Subcutaneous abdominal adipose tissue (tissue), 5 donors: ENCODE measurements at regions not wholly inside any gene's neighbourhood (a gene's known extent, or its start where the extent isn't known, plus 50 kb on each side); places are given as distances from the start of the nearest gene placed in this dataset.

Source experiments
- H3K27ac ChIP-seq: one replicate; pipeline ENCODE4 v1.7.0; 2013; ENCODE audit warnings: low read depth, mild to moderate bottlenecking, inconsistent platforms, low read length, moderate library complexity
- H3K27me3 ChIP-seq, 5 donors: one replicate each; pipeline ENCODE4 v1.7.0; 2013; ENCODE audit warnings: low read length in 5 of 5, inconsistent platforms in 1 of 5; ENCODE audit not compliant: control insufficient read depth in 5 of 5, insufficient read depth in 4 of 5
- H3K36me3 ChIP-seq, 5 donors: one replicate each; pipeline ENCODE4 v1.7.0; 2013; ENCODE audit warnings: low read length in 5 of 5; ENCODE audit not compliant: control insufficient read depth in 5 of 5, insufficient read depth in 5 of 5
- H3K4me1 ChIP-seq, 5 donors: one replicate each; pipeline ENCODE4 v1.7.0; 2013; ENCODE audit warnings: low read length in 5 of 5, mild to moderate bottlenecking in 3 of 5, moderate library complexity in 1 of 5; ENCODE audit not compliant: control insufficient read depth in 5 of 5, insufficient read depth in 5 of 5
- H3K4me3 ChIP-seq, 5 donors: one replicate each; pipeline ENCODE4 v1.7.0; 2013; ENCODE audit warnings: low read length in 5 of 5, low read depth in 1 of 5
- H3K9ac ChIP-seq, 5 donors: one replicate each; pipeline ENCODE4 v1.7.0; 2013; ENCODE audit warnings: low read length in 5 of 5, mild to moderate bottlenecking in 4 of 5, moderate library complexity in 3 of 5
- H3K9me3 ChIP-seq, 5 donors: one replicate each; pipeline ENCODE4 v1.7.0; 2013; ENCODE audit warnings: low read length in 5 of 5; ENCODE audit not compliant: control insufficient read depth in 5 of 5
- donor health status: healthy.
- donor health status: healthy.
- donor health status: healthy.
- donor health status: healthy.
- donor health status: healthy.

DNA sequence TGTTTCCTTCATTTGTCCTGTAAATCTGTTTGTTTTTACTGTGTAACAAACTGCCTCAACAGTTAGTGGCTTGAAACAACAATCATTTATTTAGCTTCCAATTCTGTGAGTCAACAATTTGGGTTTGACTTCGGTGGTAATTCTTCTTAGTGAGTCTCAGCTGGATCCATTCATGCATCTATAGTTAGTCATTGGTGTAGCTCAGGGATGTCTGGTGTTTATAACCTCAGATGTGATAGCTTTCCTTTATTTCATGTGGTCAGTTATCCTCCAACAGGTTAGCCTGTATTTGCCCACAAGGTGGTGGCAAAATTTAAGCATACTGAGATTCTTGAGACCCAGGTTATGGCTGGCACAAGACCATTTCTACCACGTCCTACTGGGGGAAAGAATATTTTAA lies 1267.2 kb downstream of the RAPGEF2 start:
- Histone ChIP-seq H3K4me3 (no peak overlapping the region), H3K9me3 (no peaks in the 10 kb centered on the region), H3K4me1 (no peaks in the 10 kb centered on the region), H3K27ac (no peak overlapping the region), H3K36me3 (no peaks in the 10 kb centered on the region), H3K9ac (no peak overlapping the region), H3K27me3 (no peaks in the 10 kb centered on the region)

DNA sequence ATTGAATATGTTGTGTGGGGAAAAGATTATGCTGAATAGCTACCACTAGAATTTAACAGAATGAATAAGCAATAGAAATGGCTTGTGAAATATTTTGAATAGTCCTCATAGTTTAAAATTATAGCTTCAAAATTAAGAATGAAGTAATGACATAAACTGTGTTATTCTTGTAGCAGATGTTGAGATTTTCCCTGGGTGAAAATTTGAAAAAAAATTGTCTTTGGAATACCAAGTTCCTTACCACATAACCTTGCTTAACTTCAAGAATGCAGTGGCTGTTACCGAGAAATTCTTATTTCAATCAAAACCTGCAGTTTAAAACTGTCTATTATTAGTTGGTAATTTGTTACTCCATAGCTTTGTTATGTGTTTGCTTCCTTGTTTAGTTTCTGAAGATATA lies 1268.6 kb downstream of the RAPGEF2 start:
- H3K9ac ChIP-seq = no peak overlapping the region
- no peak overlapping the region for H3K4me3 ChIP-seq

DNA sequence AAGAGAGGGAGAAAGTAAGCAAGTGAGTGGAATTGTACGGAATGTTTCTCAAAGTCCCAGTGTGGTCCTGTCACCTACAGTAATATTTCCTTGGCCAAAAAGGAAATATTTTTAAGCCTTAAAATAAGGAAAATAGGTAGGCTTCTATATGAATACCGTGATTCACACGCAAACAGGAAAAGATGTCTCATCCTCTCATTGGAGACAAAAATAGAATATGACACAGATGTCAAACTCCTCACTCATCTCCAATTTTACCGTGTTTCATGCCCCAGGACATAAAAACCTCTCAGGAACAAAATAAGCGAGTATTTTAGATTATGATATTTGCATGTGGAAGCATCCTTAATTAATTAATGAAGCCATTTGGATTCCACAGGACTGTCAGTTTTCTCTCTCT lies 1269.5 kb downstream of the RAPGEF2 start:
- no peaks in the 10 kb centered on the region for H3K27me3 ChIP-seq
- no peak overlapping the region for H3K4me3 ChIP-seq
- H3K27ac ChIP-seq = no peak overlapping the region
- no peak overlapping the region for H3K9ac ChIP-seq
- no peaks in the 10 kb centered on the region for H3K36me3 ChIP-seq
- H3K9me3 ChIP-seq = no peaks in the 10 kb centered on the region
- no peaks in the 10 kb centered on the region for H3K4me1 ChIP-seq

More for the DNA sequence above, 1268.6 kb downstream of the RAPGEF2 start:
- H3K27me3 ChIP-seq = no peaks in the 10 kb centered on the region
- no peak overlapping the region for H3K27ac ChIP-seq
- H3K36me3 ChIP-seq = no peaks in the 10 kb centered on the region
- H3K4me1 ChIP-seq = no peaks in the 10 kb centered on the region
- H3K9me3 ChIP-seq = no peaks in the 10 kb centered on the region

DNA sequence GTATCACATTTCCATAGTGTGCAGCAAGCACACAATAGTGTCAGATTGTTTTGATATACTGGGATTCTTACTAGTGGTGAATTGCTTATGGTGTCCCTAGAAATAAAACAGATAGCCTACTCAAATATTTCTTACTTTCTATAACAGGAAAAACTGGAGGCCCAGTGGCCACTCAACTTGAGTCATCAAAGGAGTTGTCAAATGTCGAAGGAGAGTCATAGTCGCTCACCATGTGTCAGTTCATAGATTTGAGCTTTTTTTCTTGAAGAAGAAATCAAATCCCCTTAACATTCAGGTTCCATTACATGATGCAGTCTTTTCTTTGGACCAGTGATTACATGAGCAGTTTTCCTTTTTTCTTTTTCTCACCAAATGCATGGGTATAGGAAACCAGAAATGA lies 1271.0 kb downstream of the RAPGEF2 start:
- Histone ChIP-seq H3K27ac (no peak overlapping the region), H3K9ac (no peak overlapping the region), H3K4me1 (no peaks in the 10 kb centered on the region), H3K36me3 (no peaks in the 10 kb centered on the region), H3K27me3 (no peaks in the 10 kb centered on the region), H3K9me3 (no peaks in the 10 kb centered on the region), H3K4me3 (no peak overlapping the region)

DNA sequence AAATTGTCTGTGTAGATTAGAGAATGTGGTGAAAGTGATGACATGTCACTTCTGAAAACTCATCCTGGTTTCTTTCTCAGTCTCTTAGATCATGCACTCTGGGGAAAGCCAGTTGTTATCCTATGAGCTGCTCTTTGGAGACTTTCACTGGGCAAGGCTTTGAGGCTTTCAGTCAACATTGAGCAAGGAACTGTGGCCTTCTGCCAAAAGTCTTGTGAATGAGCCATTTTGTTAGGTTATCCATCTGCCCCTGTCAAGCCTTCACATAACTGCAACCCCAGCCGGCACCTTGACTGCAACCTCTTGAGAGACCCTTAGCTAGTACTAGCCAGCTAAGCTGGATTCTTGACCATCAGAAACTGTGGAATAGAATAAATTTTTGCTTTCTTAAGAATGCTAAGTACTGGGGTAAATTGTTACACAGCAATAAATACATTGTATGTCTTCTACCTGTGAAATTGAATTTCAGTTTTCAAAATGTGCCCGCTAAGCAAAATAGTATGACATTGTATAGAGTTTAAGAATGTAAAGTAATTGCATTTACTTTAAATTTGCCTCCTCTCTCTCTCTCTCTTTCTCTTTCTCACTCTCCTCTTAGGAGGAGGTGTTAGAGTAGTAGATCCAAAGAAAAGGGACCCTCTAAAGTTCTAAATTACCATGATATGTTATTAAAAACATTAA lies 1273.0 kb downstream of the RAPGEF2 start:
- no peaks in the 10 kb centered on the region for H3K4me1 ChIP-seq
- H3K9me3 ChIP-seq = no peaks in the 10 kb centered on the region
- no peak overlapping the region for H3K4me3 ChIP-seq
- H3K9ac ChIP-seq = no peak overlapping the region
- no peaks in the 10 kb centered on the region for H3K36me3 ChIP-seq
- no peak overlapping the region for H3K27ac ChIP-seq
- no peaks in the 10 kb centered on the region for H3K27me3 ChIP-seq

DNA sequence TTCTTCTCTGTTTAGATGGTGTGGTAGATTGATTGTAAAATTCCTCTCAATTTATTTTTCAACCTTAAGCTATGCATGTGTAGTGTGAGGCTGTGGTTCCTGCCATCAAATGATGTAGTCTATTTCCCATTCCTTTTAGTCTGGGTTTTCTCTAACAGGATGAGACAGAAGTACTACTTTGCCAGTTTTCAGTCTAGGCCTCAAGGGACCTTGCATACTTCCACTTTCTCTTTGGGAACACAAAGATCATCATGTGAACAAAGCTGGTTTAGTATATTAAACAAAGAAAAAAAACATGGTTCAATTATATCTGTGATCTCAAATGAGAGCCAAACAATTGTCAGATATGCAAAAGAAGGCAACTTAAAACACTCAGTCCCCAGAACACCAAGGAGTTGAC lies 1284.0 kb downstream of the RAPGEF2 start:
- H3K9ac ChIP-seq = no peak overlapping the region
- H3K4me3 ChIP-seq = no peak overlapping the region
- H3K27ac ChIP-seq = no peak overlapping the region
- H3K27me3 ChIP-seq = no peaks in the 10 kb centered on the region
- peaks cover 0 to 2% (median 0%) of the 10 kb centered on the region in 5 donors for H3K4me1 ChIP-seq
- H3K9me3 ChIP-seq = peaks cover 0 to 15% (median 14%) of the 10 kb centered on the region in 5 donors
- no peaks in the 10 kb centered on the region for H3K36me3 ChIP-seq

DNA sequence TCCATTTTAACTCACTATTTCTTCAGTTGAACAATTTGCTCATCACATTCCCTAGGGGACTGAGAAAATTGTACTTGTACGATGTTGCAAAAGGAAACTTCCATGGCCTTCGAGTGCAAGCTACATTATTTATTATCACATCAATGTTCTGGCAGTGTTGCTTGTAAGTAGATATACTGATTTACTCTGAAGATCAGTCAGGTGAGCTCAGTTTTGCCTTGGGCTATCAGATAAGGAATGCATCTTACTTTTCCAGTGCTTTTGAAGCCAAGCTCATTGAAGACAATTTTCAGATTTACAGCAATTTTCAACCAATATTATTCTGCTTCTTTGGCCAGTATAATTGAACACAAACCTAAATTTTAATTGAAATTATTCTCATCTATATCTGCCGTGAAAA lies 1296.9 kb downstream of the RAPGEF2 start:
- Histone ChIP-seq H3K9ac (no peak overlapping the region), H3K27me3 (no peaks in the 10 kb centered on the region), H3K4me3 (no peak overlapping the region), H3K27ac (no peak overlapping the region), H3K4me1 (no peaks in the 10 kb centered on the region), H3K36me3 (no peaks in the 10 kb centered on the region), H3K9me3 (peaks cover 0 to 6% (median 4%) of the 10 kb centered on the region in 5 donors)

DNA sequence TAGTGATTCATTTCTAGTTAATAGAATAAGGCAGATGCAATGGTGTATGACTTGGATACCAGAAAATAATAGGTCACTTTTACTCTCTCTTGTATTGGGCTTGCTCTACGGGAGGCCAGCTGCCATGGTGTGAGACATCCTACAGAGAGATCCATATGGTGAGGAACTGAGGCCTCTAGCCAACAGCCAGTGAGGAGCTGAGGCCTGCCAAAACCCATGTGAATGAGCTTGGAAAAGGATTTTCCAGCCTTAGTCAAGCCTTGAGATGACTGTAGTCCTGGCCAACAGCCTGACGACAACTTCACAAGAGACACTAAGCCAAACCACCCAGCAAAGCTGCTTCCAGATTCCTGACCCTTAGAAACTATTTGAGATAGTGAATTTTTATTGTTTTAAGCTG lies 1300.2 kb downstream of the RAPGEF2 start:
- Histone ChIP-seq H3K4me1 (no peaks in the 10 kb centered on the region), H3K9me3 (peaks cover 0 to 6% (median 4%) of the 10 kb centered on the region in 5 donors), H3K9ac (no peak overlapping the region), H3K4me3 (no peak overlapping the region), H3K27ac (no peak overlapping the region), H3K27me3 (no peaks in the 10 kb centered on the region), H3K36me3 (no peaks in the 10 kb centered on the region)

DNA sequence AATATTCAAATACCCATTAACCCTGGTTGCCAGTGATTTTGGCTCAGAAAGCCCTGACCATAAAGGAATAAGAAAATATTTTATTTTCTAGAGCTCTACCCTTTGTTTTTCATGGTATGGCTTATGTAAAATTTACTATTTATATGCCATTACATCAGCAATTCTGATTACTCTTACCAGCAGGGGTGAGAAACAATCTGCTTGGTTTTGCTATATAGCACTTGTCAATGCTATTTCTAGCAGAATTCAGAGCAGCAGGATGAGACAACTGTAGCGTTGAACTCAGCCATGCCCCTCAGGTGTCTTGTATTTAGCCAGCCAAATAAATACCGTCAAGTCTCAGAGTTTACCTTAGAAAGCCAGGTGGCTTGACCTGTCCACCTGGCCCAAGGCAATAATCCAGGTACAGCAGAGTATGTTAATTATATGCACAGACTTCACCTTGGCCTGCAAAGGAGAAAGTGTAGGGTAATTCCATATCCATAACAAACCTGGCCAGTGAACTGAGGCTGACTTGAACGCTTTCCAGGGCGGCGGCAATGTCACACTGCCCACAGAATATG lies 1303.5 kb downstream of the RAPGEF2 start:
- Histone ChIP-seq H3K27ac (no peak overlapping the region), H3K9ac (no peak overlapping the region), H3K4me1 (no peaks in the 10 kb centered on the region), H3K36me3 (no peaks in the 10 kb centered on the region), H3K9me3 (no peaks in the 10 kb centered on the region), H3K4me3 (no peak overlapping the region), H3K27me3 (no peaks in the 10 kb centered on the region)

DNA sequence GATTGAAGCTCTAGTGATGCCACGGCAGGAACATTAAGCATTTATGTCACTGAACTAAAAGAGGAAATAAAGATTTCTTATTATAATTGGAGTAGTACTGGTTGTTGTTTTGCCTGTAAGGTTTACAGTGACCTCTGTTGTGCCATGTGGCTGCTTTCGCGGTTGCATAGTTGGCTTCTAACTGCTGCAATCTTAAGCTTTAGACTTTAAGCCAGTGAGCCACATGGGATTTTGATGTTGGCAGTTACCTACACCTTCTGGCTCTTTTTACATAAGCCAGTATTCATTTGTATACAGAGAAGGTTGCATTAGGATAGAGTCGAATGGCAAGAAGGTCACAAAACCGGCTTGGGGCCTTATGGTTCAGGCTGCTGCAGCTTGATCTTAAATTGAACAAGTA lies 1311.6 kb downstream of the RAPGEF2 start:
- Histone ChIP-seq H3K4me3 (no peak overlapping the region), H3K27ac (no peak overlapping the region), H3K9me3 (no peaks in the 10 kb centered on the region), H3K9ac (no peak overlapping the region), H3K4me1 (peaks cover 0 to 5% (median 4%) of the 10 kb centered on the region in 5 donors), H3K36me3 (no peaks in the 10 kb centered on the region), H3K27me3 (no peaks in the 10 kb centered on the region)
